T-helper 2 cell (primary cell): ENCODE measurements at regions not wholly inside any gene's neighbourhood (a gene's known extent, or its start where the extent isn't known, plus 50 kb on each side); places are given as distances from the start of the nearest gene placed in this dataset.
"Not testable (repeated sequence)": the region's sequence is repeated elsewhere in the genome, so short reads cannot be mapped to it uniquely, and the experiment has no call there.

Experiments used
- DNase-seq, 5 experiments: peaks; one replicate each; pipeline versions ENCODE4 v3.0.0 to v3.0.0-alpha.2; 2012 to 2022

DNA sequence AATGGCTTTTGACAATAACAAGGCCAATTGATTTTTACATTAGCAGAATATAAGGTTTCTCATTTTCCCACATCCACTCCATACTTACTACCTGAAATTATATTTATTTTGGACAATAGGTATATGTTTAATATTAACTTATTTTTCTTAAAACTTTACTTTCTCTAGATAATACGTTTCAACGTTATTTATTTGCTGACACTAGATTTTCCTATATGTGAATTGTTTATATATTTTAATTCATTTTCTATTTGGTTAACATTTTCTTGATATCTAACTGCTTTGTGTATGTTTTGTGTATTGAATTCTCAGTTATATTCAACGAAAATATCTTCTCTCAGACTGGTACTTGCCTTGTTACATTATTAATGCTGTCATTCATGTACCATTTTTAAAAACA is 199.9 kb upstream of the TMEFF2 start:
- DNase-seq, result no peak

DNA sequence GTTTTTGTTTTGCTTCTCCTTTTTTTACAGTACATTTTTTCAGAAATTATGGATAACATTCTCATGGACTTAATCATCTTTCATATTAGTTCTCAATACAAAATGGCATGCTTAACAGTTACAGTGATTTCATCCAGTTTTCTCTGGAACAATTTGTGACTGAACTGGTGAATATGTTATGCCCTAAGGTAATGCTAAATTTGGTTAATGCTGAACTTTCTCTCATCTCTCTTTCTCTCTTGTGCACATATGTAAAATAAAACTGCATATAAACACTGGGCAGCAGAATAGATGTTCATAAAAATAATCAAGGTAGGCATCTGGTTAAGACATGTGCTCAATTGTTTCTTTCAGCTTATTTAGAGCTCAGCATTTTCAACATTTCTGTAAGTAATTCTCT is 196.3 kb upstream of the TMEFF2 start:
- no peak for DNase-seq

DNA sequence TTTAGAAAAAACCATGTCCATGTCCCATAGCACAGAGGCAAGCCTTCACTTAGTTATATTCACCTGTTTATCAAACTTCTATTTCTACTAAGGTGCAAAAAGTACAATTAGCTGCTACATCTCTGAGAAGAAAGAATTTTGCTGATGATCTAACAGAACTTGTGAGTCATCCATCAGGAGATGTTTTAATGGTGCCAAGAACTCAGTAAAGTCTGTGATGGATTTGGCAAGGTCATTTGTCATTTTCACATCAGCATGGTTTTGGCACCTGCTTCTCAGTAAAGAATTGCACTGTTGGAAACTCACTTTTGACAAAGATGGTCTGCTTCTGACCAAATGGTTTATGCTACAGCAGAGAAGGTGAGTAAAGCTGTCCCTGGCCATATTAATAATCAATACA is 195.7 kb upstream of the TMEFF2 start:
- DNase-seq, result no peak

DNA sequence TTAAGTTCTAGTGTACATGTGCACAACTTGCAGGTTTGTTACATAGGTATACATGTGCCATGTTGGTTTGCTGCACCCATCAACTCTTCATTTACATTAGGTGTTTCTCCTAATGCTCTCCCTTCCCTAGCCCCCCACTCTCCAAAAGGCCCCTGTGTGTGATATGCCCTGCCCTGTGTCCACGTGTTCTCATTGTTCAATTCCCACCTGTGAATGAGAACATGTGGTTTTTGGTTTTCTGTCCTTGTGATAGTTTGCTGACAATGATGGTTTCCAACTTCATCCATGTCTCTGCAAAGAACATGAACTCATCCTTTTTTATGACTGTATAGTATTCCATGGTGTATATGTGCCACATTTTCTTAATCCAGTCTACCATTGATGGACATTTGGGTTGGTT is 189.5 kb upstream of the TMEFF2 start:
- not testable (repeated sequence) for DNase-seq

DNA sequence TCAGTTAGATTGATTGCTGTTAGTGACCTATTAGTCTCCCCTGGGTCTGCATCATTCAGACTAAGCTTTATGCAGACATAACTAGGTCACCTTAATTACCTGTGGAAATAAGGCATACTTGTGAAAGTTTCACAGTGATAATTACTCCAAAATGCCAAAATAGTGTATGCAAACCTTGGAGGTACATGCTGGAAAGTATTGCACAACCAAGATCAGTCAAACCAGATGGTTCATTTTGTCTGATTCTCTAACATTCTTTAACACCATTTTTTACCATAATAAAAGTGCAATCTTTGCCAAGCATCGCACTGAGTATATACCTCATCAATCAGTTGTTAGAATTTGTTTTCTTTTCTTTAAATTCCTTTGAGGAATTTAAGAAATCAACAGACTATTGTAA is 186.3 kb upstream of the TMEFF2 start:
- DNase-seq, result no peak

DNA sequence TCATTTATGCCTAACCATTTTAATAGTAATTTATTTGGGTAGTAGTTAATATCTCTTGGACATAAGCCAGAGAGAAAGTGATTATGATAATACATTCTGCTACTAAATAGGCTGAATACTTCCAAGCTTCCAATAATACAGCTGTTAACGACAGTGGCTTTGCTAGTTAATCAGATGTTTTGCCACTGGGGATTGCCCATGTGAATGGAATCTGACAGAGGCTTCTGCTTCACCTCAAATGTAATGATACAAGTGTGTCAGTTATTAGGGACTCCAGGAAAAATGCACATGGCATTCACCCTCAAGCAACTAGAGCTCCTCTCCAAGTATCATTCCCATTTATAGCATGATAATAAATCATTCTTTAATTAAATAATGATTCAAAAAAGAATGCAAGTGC is 185.0 kb upstream of the TMEFF2 start:
- DNase-seq, result no peak

DNA sequence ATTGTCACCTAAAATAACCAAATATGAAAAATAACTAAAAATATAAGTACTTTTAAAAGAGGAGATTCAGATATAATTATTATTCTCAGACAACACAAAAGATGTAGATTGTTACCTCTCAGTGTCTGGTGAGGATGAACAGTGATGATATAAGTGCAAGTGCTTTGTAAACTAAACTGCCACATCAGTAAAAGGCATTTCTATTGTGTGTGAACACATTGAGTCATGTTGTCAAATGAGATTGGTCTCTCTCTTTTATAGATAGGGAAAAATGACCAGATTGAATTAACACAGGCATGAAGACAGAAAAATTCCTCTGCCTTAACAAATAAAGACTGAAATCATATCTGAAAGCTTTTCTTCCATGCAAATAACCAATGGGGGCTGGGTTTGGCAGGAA is 182.4 kb upstream of the TMEFF2 start:
- DNase-seq, result no peak

DNA sequence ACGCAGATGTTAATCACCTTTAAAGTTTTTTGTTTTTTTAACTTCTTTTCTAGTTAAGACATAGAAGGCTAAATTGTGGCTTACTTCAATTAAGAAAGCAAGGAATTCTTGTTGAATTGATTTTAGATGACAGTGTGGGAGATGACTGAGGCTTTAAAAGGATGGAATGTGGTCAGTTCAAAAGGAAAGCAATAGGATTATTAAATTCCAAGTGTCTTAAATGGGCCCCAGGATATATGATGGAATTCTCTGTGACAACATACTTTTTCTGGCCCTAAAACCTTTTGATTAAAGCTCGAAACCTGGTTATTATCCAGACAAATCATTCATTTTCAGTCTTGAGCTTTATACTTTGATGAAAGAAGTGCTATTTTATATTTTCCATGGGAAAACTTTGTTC is 179.0 kb upstream of the TMEFF2 start:
- no peak for DNase-seq

DNA sequence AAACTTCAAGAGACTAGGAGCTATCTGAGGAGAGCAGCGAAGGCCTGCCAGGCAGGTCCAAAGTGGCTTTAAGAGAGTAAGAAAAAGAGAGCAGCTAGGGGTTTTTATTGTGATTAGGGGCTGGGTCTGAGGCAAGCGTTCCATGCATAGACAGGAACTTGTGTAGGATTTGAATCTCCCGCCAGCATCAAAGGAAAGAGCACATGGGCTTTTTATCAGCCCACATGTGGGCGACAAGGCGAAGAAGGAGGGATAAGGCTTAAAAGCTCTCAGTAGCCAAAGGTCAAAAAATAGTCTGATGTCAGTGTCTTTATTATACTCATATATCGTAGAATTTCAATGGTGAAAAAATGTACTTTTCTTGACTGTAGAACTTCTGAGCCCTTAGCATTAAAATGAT is 178.5 kb upstream of the TMEFF2 start:
- no peak for DNase-seq

DNA sequence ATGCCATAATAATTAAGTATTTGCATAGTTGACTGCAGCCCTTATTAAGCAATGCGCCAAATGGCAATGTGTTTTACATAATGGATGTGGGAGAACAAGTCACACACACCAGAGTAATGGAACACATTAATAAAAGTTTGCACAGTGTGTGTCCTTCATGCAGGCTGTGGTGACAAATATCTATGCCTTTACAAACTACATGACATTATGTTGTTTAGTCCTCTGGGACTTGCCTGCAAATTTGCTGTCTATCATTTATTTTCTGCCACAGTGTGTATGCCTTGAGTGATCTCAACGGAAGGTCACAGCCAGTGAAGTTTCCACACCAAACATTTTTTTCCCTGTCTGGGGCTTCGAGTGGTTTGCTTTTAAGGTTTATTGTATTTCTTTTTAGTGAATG is 175.2 kb upstream of the TMEFF2 start:
- DNase-seq, result no peak

DNA sequence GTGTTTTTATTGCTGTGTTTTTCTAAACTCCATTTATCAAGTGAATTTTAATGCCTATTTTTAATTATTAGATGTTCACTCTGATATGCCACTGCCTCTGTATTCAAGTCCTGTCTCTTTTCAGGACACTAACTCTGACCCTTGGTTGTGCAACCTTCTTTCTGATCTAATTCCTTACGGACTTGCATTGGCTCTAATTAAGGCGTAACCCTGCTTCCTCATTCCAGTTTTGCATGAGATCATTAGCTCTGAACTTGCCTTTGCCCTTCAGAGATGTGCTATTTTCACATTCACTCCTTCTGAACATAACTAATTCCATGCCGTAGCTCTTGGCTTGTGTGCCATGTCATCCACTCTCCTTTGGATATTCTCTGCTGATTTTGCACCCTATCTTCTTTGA is 162.5 kb upstream of the TMEFF2 start:
- DNase-seq, result no peak

DNA sequence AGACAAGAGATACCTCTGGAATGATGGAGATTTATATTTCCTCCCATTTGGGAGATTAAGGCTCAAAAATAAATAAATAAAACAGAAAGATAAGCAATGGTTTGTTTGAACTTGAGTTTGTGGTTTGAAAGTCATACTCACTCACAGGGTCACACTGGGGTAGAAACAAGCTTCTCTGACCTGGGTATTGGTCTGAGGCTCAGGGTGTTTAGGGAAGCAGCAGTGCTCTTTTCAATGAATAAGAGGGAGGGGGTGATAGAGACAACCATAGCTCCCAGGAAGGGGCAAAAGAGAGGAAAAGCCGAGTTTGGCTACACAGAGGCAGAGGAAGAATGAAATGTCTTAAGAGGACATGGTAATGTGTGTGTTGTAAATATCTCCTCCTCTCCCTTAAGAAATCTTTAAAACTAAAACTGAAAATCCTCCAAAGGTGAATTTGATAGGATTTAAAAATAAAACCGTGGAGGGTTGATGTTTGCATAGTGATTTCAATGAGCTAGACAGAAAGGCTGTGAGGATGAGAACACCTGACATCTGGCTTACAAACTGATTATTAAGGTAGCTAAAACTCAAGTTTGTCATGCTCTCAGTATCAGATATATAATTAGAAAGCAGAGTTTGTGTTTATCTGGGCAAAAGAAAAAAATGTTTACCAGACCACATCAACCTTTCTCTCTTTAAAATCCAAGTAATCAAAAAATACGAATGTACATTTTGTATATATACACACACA is 159.9 kb upstream of the TMEFF2 start:
- no peak for DNase-seq

DNA sequence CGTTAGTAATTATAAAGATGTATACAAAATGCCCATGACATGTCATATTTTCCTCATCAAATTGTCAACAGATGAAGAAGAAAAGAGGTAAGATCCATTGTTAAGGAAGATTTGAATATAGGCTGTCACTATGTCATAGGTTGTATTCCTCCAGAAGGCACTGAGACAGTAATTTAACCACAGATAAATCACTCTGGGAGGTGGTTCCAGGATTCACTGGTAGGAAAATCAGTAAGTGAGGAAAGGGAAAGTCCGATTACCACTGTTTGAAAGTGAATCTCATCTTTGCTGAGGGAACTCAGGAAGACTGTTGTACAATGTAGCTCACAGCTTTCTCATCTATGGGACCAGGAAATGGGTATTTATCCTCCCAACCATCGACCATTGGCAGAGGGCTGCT is 152.8 kb upstream of the TMEFF2 start:
- DNase-seq, result no peak

DNA sequence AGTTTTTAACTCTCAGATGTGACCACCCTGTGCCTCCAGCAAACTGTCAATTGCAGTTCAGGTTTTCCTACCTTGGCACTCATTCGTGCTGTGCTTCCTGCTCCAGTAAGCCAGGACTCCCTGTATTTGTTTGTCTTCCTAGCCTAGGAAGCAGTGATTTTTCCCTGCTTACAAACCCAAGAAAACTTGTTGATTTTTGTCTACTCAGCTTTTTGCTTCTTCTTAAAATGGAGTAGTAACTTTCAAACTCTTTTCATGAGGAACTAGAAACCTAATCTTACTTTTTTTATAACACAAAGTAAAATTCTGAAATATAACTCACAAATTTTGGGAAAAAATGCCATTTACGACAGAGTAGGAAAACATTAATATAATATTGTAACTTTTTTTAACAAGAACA is 150.6 kb upstream of the TMEFF2 start:
- DNase-seq, result no peak

DNA sequence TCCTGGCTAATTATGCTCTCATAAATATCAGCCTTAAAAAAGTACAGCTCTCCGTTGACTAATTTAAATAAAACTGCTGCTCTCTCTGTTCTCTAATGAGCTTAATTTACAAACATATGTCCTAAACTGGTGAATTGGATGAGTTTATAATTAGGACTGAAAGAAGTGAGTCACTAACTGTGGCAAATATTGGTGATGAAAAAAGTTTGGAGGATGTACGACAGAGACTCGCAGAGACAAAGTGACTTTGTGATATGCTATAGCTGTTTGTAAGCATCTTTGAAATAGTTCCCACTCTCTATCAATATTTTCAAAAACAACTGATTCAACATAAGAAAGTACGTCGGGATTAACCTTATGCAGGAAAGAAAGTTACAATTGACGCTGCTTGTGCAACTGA is 138.9 kb upstream of the TMEFF2 start:
- DNase-seq, result no peak

DNA sequence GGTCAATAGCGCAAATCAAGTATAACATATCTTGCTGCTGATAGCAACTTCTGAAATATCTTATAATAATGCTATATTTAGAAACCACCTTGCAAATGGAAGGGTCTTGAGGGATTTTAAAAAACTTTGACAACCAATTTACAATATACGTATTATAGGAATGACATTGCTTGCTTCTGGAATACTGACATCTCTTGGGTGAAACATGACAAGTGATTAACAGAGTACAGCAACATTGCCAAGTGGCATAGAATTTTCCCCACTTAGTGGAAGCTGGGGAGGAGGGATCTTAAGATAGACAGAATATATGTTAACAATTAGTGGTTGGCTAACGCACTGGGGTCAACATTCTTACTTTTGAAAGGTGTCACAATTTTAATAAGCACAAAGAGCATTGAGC is 133.6 kb upstream of the TMEFF2 start:
- no peak for DNase-seq

DNA sequence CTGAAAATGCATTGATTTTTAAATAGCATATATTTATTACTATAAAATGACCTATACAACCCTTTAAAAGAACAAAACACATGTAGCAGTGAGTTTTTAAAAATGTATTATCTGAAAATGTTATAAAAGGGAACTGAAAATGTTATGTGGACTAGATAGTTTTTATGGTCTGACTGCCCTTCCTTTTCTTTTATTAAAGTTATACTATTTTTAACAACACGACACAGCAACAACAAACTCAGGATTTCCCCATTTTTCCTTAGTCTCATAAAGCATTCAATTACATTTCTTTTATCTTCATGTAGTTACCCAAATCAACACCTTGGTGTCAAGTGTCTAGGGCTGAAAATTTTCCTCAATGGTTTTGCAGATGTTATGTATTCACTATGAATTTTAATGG is 132.8 kb upstream of the TMEFF2 start:
- DNase-seq, result no peak

DNA sequence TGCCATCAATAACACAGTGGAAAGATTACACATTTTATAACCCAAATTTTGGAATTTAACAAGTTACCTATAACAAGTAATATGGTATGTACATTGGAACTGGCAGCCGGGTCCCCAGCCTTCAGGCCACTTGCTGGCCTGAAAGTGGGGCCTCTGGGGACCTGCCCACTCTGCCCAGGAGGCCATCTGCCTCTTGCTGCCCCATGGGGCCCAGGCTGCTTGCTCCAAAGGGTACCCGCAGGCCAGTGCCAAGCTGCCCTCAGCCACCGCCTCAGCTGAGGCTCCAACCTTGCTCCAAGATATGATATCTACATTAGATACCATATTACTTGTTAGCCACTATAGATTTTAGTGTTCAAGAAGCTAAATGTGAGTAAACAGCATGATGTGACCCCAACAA is 120.8 kb upstream of the TMEFF2 start:
- no peak for DNase-seq

DNA sequence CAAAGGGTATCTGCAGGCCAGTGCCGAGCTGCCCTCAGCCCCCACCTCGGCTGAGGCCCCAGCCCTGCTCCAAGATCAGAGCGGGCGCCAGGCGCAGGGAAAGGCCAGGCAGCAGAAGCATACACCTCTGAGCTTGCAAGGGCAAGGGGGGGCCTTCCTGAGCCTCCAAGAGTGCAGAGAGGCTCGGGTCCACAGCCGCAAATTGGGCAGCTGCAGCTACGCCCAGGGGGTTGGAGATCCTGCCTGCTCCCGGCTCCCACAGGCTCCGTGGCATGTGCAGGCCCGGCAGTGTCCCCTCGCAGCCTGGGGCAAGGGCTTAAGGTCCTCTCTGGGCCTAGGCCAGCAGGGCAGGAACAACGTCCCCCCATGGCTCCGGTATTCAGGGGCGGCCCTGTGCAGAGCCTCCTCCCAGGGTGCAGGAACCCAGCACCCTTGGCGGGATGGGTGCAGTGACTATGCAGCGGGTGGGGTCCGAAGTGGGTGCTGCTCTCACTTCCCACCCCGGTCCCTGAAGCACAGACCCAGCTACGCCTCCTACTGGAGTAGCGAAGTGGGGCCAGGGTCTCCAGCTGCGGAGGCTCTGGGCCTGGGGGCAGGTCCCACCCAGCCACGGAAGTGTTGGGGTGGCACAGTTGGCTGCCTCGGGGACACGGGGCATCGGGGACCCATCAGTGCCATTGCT is 120.2 kb upstream of the TMEFF2 start:
- DNase-seq, result no peak

DNA sequence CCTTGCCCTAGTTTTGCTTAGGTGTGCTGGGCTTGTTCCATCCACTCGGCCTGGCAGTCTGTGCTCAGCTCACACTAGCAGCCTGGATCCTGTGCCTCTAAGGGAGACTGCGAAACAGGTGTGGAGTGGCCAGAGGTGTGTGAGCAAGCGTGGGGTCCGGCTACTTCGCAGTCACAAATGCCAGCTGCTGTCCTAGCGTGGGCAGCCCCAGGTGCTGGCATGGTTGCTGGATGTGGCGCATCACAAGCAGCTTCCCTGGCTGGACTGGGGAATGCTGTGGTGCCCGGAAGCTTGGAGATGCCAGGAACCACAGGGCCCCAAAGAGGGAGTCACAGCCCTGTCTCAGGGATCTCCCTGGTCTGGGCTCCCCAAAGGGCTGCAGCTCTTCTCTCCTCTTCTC is 119.0 kb upstream of the TMEFF2 start:
- DNase-seq, result no peak

DNA sequence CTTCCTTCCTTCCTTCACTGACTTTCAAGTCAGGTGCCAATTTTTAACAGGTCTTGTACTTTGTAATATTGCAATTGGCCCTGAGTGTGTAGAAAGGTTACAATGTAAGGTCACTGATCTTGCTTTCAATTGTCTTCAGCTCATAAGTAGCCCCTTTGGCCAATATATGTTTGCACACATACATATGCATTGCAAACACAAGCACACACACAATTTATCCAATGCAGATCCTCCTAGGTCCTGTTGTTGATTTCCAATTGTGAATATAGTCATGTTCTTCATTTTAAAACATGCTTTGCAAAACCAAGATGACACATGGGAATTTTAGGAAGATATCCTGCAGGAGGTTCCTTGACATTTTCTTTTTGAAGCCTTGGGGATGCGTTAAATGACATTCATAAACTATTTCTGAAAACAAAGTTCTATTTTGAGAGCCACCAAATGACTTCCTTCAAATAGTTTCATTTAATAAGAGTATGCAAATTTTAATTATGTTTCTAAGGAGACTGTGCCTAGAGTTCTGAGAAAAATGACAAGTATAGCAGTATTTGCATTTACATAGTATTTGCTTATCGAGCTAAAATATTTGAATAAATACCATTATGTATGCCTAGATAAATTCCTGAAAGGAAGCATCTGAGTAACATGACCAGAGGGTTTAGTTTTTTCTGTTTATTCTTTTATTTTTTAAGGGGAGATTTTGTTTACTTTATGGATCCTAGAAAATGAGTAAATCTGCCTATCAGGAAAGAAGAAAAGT is 117.1 kb upstream of the TMEFF2 start:
- no peak for DNase-seq

DNA sequence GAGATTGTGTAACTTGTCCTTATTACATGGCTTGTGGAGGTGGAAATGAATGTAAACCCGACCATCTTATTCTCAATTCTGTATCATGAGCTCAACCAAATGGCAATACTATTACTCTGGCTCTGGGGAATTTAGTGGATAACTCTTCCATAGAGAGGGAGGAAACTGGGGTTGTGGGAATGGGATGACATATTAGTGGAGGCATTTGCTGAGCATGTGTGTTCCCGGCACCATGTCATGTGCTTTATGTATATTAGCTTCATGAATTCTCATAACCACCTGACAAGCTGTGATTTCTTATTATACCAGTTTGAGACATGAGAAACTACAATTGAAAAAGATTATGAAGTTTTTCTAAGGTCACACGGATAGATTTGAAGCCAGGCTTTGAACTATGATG is 112.8 kb upstream of the TMEFF2 start:
- no peak for DNase-seq

DNA sequence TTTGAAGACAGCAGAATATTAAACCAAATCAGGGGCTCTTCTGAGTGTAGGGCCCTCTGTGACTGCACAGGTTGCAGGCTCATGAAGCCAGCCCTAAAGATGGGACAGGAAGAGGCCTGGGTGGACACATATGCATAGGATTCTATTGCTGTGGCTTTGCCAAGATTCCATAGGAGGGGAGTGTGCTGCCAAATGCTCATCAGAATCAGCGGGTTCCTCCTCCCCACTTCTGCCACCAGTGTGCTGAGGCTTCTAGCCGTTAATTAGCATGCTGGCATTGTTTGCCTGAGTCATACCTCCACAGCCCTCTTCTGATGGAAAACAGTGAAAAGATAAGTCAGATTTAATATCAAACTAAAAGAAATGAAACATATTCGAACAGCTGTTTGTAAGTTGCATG is 103.9 kb upstream of the TMEFF2 start:
- no peak for DNase-seq

DNA sequence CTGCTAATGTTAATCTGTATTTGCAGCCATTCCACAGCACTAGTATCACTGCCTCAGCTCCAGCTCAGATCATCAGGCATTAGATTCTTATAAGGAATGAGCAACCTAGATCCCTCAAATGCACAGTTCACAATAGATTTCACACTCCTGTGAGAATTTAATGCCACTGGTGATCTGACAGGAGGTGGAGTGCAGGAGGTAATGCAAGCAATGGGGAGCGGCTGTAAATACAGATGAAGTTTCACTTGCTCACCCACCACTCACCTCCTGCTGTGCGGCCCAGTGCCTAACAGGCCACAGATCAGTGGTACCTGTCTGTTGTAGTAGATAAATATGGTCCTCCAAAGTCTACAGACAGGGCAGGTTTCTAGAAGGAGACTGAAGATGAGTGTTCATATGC is 97.7 kb upstream of the TMEFF2 start:
- no peak for DNase-seq
